ENCODE measurements at regions not wholly inside any gene's neighbourhood (a gene's known extent, or its start where the extent isn't known, plus 50 kb on each side); places are given as distances from the start of the nearest gene placed in this dataset.

- TF ChIP-seq POLR2AphosphoS5 (IDR thresholded peaks at IDR 0.05; ENCODE audit: low read depth, low read length) (no peak), TAF1 (IDR thresholded peaks at IDR 0.05; ENCODE audit: low read depth, low read length) (no peak), POLR2A (IDR thresholded peaks at IDR 0.05; ENCODE audit: low read depth, low read length) (no peak)
These were observed 379.4 kb upstream of the C2CD4B start for GRCh38 chr15:62544446-62544845.
